NCI-H1417 (cell line): ENCODE measurements at regions not wholly inside any gene's neighbourhood (a gene's known extent, or its start where the extent isn't known, plus 50 kb on each side); places are given as distances from the start of the nearest gene placed in this dataset.
A peak's percentile ranks its signal among the peaks of the same experiment; 100 is the strongest.

Source experiments
- DNase-seq, 3 experiments: peaks; one replicate each; lab custom pipeline; 2025; lab: John Stamatoyannopoulos, UW

GRCh38 chrX:6778544-6779503 is 243.9 kb upstream of the VCX3A start:
- peak in 1 of 3 experiments; percentile 21 for DNase-seq

- DNase-seq = no peak
Observed at GRCh38 chrX:6777238-6778002, 242.5 kb upstream of the VCX3A start.

GRCh38 chrX:6770936-6771335 is 236.0 kb upstream of the VCX3A start:
- no peak for DNase-seq

GRCh38 chrX:6768881-6769280 is 234.0 kb upstream of the VCX3A start:
- DNase-seq = peak; percentile 43 to 77 (median 57)

- no peak for DNase-seq
Observed at GRCh38 chrX:6761251-6761650, 226.3 kb upstream of the VCX3A start.

GRCh38 chrX:6759655-6760375 is 224.9 kb upstream of the VCX3A start:
- DNase-seq = no peak

- no peak for DNase-seq
Observed at GRCh38 chrX:6758234-6758633, 223.3 kb upstream of the VCX3A start.

- no peak for DNase-seq
Observed at GRCh38 chrX:6757631-6758030, 222.7 kb upstream of the VCX3A start.

GRCh38 chrX:6748595-6748994 is 213.7 kb upstream of the VCX3A start:
- no peak for DNase-seq

GRCh38 chrX:6738518-6739470 is 203.9 kb upstream of the VCX3A start:
- DNase-seq = no peak

GRCh38 chrX:6734844-6735634 is 200.1 kb upstream of the VCX3A start:
- DNase-seq = no peak

- DNase-seq = no peak
Observed at GRCh38 chrX:6732101-6732500, 197.2 kb upstream of the VCX3A start.

- DNase-seq = no peak
Observed at GRCh38 chrX:6729626-6730025, 194.7 kb upstream of the VCX3A start.

GRCh38 chrX:6718766-6719165 is 183.8 kb upstream of the VCX3A start:
- no peak for DNase-seq

- DNase-seq = no peak
Observed at GRCh38 chrX:6708676-6709380, 173.9 kb upstream of the VCX3A start.

- DNase-seq = no peak
Observed at GRCh38 chrX:6708041-6708440, 173.1 kb upstream of the VCX3A start.

GRCh38 chrX:6707497-6707896 is 172.6 kb upstream of the VCX3A start:
- DNase-seq = no peak

- no peak for DNase-seq
Observed at GRCh38 chrX:6701085-6701484, 166.2 kb upstream of the VCX3A start.

- no peak for DNase-seq
Observed at GRCh38 chrX:6695717-6696116, 160.8 kb upstream of the VCX3A start.

GRCh38 chrX:6694977-6695376 is 160.1 kb upstream of the VCX3A start:
- peak in 1 of 3 experiments; percentile 35 for DNase-seq
